Neural progenitor cell (in vitro differentiated cells): ENCODE measurements at regions not wholly inside any gene's neighbourhood (a gene's known extent, or its start where the extent isn't known, plus 50 kb on each side); places are given as distances from the start of the nearest gene placed in this dataset.

ENCODE experiments used
- DNase-seq: peaks from one replicate; pipeline ENCODE4 v3.0.0-alpha.2; 2016; ENCODE audit warnings: low spot score
- H2AFZ ChIP-seq: fragments of 200-600 bp; sonication (generic); replicated peaks from 2 replicates; pipeline ENCODE4 v1.6.1; 2016; ENCODE audit warnings: antibody characterized with exemption
- H3F3A ChIP-seq: fragments of 200-600 bp; sonication (generic); 2 replicates; pipeline ENCODE4 v1.6.1; 2016; ENCODE audit warnings: antibody characterized with exemption, low read depth
- H3K27ac ChIP-seq: fragments of 200-600 bp; sonication (generic); 2 replicates; pipeline ENCODE4 v1.5.1; 2016; ENCODE audit warnings: mild to moderate bottlenecking
- H3K27me3 ChIP-seq: fragments of 200-600 bp; sonication (generic); 2 replicates; pipeline ENCODE4 v1.6.1; 2016; ENCODE audit warnings: mild to moderate bottlenecking, moderate library complexity
- H3K36me3 ChIP-seq: fragments of 200-600 bp; sonication (generic); 2 replicates; pipeline ENCODE4 v1.5.1; 2016
- H3K4me1 ChIP-seq: fragments of 200-600 bp; sonication (generic); 2 replicates; pipeline ENCODE4 v1.6.1; 2016; ENCODE audit warnings: mixed run types
- H3K4me2 ChIP-seq: fragments of 200-600 bp; sonication (generic); 2 replicates; pipeline ENCODE4 v1.6.1; 2016
- H3K4me3 ChIP-seq: fragments of 200-600 bp; sonication (generic); 2 replicates; pipeline ENCODE4 v1.5.1; 2016
- H3K79me2 ChIP-seq: fragments of 200-600 bp; sonication (generic); 2 replicates; pipeline ENCODE4 v1.6.1; 2016; ENCODE audit warnings: low read depth
- H3K9ac ChIP-seq: fragments of 200-600 bp; sonication (generic); 2 replicates; pipeline ENCODE4 v1.6.1; 2016
- H3K9me3 ChIP-seq: fragments of 200-600 bp; sonication (generic); 2 replicates; pipeline ENCODE4 v1.5.1; 2016; ENCODE audit warnings: low read depth
- H4K20me1 ChIP-seq: fragments of 200-600 bp; sonication (generic); 2 replicates; pipeline ENCODE4 v1.6.1; 2016; ENCODE audit warnings: low read depth
- H3K27ac Mint-ChIP-seq: 3 replicates; pipeline ENCODE4 v1.8.0; 2021; ENCODE audit warnings: mixed read lengths
- H3K27me3 Mint-ChIP-seq: 2 replicates; pipeline ENCODE4 v1.8.0; 2022; ENCODE audit warnings: low read depth, mild to moderate bottlenecking, inconsistent platforms, moderate library complexity, mixed read lengths; ENCODE audit not compliant: insufficient read depth
- H3K36me3 Mint-ChIP-seq: 3 replicates; pipeline ENCODE4 v1.8.0; 2021; ENCODE audit warnings: mixed read lengths
- H3K4me1 Mint-ChIP-seq: 3 replicates; pipeline ENCODE4 v1.8.0; 2021; ENCODE audit warnings: mixed read lengths
- H3K4me3 Mint-ChIP-seq: 3 replicates; pipeline ENCODE4 v1.8.0; 2021; ENCODE audit warnings: mild to moderate bottlenecking, moderate library complexity, mixed read lengths
- H3K9me3 Mint-ChIP-seq: 3 replicates; pipeline ENCODE4 v1.8.0; 2020; ENCODE audit warnings: mixed read lengths
- EZH2 ChIP-seq: fragments of 200-600 bp; sonication (generic); IDR thresholded peaks from 2 replicates; pipeline ENCODE4 v1.6.1; 2017; ENCODE audit warnings: antibody characterized with exemption, mild to moderate bottlenecking, moderate library complexity
- EZH2phosphoT487 ChIP-seq: fragments of 200-600 bp; sonication (generic); IDR thresholded peaks from 2 replicates; pipeline ENCODE4 v1.6.1; 2017; ENCODE audit warnings: antibody characterized with exemption
- TF ChIP-seq, protein P1 (sequence below): fragments of 200-600 bp; sonication (generic); IDR thresholded peaks from 2 replicates; pipeline ENCODE4 v1.5.1; 2017; ENCODE audit warnings: antibody characterized with exemption, mild to moderate bottlenecking

DNA sequence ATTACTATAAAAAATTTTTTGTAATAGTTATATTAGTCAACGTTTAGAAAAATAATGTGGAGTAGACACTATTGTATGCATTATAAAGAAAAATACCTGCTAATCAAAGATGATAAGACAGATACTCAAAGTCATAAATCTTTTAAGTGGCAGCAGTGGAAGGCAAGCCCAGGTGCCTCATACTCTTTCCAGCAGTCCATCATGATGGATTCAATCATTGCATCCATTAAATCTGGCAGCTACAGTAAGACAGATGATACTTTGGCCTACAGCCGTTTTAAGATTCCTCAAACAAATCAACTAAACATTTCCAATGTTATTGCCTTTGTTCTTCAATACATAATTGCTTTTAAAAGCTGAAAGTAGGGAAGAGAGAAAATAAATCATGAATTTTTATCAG lies 1392.9 kb upstream of the NUDT12 start:
- TF ChIP-seq, protein P1, sequence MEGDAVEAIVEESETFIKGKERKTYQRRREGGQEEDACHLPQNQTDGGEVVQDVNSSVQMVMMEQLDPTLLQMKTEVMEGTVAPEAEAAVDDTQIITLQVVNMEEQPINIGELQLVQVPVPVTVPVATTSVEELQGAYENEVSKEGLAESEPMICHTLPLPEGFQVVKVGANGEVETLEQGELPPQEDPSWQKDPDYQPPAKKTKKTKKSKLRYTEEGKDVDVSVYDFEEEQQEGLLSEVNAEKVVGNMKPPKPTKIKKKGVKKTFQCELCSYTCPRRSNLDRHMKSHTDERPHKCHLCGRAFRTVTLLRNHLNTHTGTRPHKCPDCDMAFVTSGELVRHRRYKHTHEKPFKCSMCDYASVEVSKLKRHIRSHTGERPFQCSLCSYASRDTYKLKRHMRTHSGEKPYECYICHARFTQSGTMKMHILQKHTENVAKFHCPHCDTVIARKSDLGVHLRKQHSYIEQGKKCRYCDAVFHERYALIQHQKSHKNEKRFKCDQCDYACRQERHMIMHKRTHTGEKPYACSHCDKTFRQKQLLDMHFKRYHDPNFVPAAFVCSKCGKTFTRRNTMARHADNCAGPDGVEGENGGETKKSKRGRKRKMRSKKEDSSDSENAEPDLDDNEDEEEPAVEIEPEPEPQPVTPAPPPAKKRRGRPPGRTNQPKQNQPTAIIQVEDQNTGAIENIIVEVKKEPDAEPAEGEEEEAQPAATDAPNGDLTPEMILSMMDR, result no peak
- TF ChIP-seq EZH2phosphoT487, result no peak
- no peak for TF ChIP-seq EZH2
- Mint-ChIP-seq H3K4me3 (no peak overlapping the region), H3K4me1 (no peaks in the 10 kb centered on the region), H3K36me3 (no peaks in the 10 kb centered on the region), H3K9me3 (peaks cover 9% of the 10 kb centered on the region), H3K27ac (no peak overlapping the region), H3K27me3 (no peaks in the 10 kb centered on the region)
- no peak for DNase-seq
- no peaks in the 10 kb centered on the region for H4K20me1 ChIP-seq
- H3K4me3 ChIP-seq, result no peak overlapping the region
- no peak overlapping the region for H2AFZ ChIP-seq
- no peaks in the 10 kb centered on the region for H3K27me3 ChIP-seq
- no peak overlapping the region for H3K4me2 ChIP-seq
- H3F3A ChIP-seq, result no peaks in the 10 kb centered on the region
- no peaks in the 10 kb centered on the region for H3K79me2 ChIP-seq
- H3K9ac ChIP-seq, result no peak overlapping the region
- no peaks in the 10 kb centered on the region for H3K4me1 ChIP-seq
- H3K36me3 ChIP-seq, result no peaks in the 10 kb centered on the region
- no peak overlapping the region for H3K27ac ChIP-seq
- no peaks in the 10 kb centered on the region for H3K9me3 ChIP-seq

DNA sequence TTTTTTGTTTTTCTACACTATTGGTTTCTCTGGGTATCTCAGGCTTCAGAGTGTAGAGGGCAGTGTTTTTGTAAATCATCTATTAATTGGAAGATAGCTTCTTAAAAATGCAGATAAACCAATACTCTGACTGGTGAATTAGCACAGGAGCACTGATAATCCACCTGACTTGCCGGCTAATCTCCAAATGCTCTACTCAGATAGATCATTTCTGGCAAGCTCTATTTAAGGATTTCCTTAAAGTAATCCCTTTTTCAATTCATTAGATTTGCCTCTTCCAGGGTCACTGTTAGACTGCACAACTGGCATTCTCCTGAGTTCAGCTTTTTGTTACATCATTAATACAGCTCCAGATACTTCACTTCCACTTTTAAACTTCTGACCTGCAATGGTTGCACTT lies 1390.3 kb upstream of the NUDT12 start:
- no peaks in the 10 kb centered on the region for H3K36me3 Mint-ChIP-seq
- no peaks in the 10 kb centered on the region for H3K4me1 Mint-ChIP-seq
- H3K9me3 Mint-ChIP-seq, result peaks cover 2% of the 10 kb centered on the region

DNA sequence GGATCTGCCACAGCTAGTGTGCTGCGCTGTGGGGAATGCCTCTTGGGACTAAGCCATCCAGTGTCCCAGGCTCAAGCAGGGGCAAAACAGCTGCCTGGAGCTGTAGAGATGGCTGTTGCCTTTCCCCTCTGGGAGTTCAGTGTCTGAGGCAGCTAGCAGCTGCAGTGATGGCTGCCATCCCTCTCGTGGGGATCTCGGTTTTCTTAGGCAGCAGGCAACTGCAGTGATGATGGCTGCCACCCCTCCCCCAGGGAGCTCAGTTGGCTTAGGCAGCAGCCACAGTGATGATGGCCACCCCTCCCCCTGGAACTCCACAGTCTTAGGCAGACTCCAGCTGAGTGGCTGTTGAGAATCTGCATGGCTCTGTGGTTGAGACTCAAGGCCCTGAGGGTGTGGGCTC lies 1389.2 kb upstream of the NUDT12 start:
- peaks cover 2% of the 10 kb centered on the region for H3K9me3 Mint-ChIP-seq
- Histone ChIP-seq H3K4me3 (no peak overlapping the region), H2AFZ (no peak overlapping the region), H3K4me1 (no peaks in the 10 kb centered on the region), H3K9me3 (no peaks in the 10 kb centered on the region), H3K27me3 (no peaks in the 10 kb centered on the region), H3K27ac (no peak overlapping the region), H3F3A (no peaks in the 10 kb centered on the region), H3K36me3 (no peaks in the 10 kb centered on the region), H4K20me1 (no peaks in the 10 kb centered on the region), H3K79me2 (no peaks in the 10 kb centered on the region), H3K4me2 (no peak overlapping the region), H3K9ac (no peak overlapping the region)
- H3K27me3 Mint-ChIP-seq, result no peaks in the 10 kb centered on the region
- no peak for DNase-seq
- TF ChIP-seq, protein P1, result no peak
- TF ChIP-seq EZH2, result no peak
- TF ChIP-seq EZH2phosphoT487, result no peak
- no peak overlapping the region for H3K4me3 Mint-ChIP-seq
- H3K27ac Mint-ChIP-seq, result no peak overlapping the region
- H3K4me1 Mint-ChIP-seq, result no peaks in the 10 kb centered on the region
- H3K36me3 Mint-ChIP-seq, result no peaks in the 10 kb centered on the region

More for the DNA sequence above, 1390.3 kb upstream of the NUDT12 start:
- DNase-seq, result no peak
- H3K9me3 ChIP-seq, result no peaks in the 10 kb centered on the region
- H3F3A ChIP-seq, result no peaks in the 10 kb centered on the region
- H3K4me3 ChIP-seq, result no peak overlapping the region
- no peaks in the 10 kb centered on the region for H3K79me2 ChIP-seq
- H3K4me2 ChIP-seq, result no peak overlapping the region
- no peaks in the 10 kb centered on the region for H3K36me3 ChIP-seq
- no peaks in the 10 kb centered on the region for H4K20me1 ChIP-seq
- H3K4me1 ChIP-seq, result no peaks in the 10 kb centered on the region
- H3K9ac ChIP-seq, result no peak overlapping the region
- TF ChIP-seq EZH2, result no peak
- TF ChIP-seq, protein P1, result no peak
- TF ChIP-seq EZH2phosphoT487, result no peak
- H3K27me3 ChIP-seq, result no peaks in the 10 kb centered on the region
- no peak overlapping the region for H3K27ac ChIP-seq
- no peaks in the 10 kb centered on the region for H3K27me3 Mint-ChIP-seq
- no peak overlapping the region for H2AFZ ChIP-seq
- no peak overlapping the region for H3K27ac Mint-ChIP-seq
- H3K4me3 Mint-ChIP-seq, result no peak overlapping the region
